ENCODE measurements at regions not wholly inside any gene's neighbourhood (a gene's known extent, or its start where the extent isn't known, plus 50 kb on each side); places are given as distances from the start of the nearest gene placed in this dataset.

- DNase-seq (ENCODE audit: low read depth), result no peak
These were observed 64.9 kb upstream of the POLG start for GRCh38 chr15:89399238-89400115.

DNA sequence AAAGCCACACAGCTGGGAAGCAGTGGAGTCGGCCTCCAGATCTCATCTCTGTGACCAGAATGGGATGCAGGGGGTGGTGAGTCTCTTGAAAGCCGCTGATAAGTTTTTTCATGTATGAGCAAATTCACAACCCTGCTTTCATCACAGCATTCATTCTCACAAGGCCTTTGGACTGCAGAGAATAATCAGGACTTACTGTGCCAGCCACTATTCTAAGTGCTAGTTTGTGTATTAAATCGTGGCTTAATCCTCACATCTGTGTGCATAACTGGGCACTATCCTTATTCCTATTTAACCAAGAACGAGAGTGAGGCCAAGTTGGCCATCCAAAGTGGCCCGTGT lies 64.2 kb upstream of the POLG start:
- DNase-seq (ENCODE audit: low read depth), result no peak

- no peak for DNase-seq (ENCODE audit: low read depth)
These were observed 63.0 kb upstream of the POLG start for GRCh38 chr15:89397653-89398023.

- no peak for DNase-seq (ENCODE audit: low read depth)
These were observed 62.4 kb upstream of the POLG start for GRCh38 chr15:89396723-89397652.

GRCh38 chr15:89395996-89396395 lies 61.4 kb upstream of the POLG start:
- no peak for DNase-seq (ENCODE audit: low read depth)

DNA sequence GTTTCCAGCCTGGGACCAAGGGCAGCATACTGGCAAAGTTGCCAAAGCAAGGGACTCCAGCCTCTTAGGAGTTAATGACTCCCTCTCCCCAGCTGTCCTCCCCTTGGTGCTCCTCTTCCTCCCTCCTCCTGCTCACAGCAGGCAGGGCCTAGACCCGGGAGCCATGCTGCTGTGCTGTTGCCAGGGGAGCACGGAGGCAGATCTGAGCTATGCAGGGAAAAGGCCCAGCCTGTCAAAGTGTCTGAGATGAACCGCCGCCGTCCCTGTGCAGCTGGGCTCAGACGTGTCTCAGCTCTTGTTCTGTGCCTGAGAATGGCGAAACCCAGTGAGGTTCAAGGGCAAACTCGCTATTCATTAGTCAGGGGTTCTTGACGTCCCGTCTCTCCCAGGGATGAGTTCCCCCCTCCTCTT lies 60.8 kb upstream of the POLG start:
- no peak for DNase-seq (ENCODE audit: low read depth)

- DNase-seq (ENCODE audit: low read depth), result no peak
These were observed 60.4 kb upstream of the POLG start for GRCh38 chr15:89395031-89395430.

DNA sequence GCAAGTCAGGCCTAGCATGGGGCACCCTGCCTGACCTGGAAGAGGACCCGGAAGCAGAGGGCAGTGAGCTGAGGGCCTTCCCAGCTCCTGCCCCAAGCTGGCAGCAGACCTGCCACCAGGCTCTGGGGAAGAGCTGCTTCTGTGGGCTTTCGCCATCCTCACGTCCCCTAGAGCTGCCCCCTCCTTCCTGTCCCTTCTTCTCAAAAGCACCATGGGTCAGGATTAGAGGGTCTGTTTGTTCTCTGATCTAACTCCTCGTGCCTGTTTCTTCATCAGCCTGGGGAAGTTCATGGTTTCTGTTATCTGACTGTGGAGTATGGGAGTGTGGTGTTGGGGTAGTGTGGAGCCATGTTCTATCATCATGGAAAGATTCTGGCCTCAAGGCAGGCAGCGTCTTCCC lies 58.4 kb upstream of the POLG start:
- no peak for DNase-seq (ENCODE audit: low read depth)

DNA sequence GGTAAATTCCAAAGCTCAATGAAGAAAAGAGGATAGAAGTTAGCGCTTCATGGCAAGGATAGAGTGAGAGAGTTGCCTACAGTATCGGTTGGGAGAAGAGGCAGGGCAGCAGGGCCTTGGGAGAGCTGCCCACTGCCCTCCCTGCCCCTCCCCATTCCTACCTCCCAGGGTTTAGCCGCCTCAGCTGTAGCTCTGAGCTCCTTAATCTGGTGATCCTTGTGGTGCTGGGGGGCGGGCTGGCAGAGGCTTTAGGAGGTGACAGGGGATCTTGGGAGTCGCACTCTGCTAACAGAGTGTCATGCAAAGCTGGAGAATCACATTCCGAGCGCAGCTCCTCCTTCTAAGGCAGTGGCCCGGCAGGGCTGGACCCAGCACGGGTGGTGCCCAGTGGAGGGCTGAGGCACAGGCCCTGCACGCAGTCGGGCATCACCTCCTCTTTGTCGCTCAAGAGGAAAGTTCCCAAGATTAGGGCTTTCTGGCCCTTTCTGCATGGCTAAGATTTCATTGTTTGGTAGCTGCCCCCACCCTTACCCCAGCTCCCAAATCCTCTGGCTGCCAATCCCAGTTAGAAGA lies 57.1 kb upstream of the POLG start:
- DNase-seq (ENCODE audit: low read depth), result no peak

DNA sequence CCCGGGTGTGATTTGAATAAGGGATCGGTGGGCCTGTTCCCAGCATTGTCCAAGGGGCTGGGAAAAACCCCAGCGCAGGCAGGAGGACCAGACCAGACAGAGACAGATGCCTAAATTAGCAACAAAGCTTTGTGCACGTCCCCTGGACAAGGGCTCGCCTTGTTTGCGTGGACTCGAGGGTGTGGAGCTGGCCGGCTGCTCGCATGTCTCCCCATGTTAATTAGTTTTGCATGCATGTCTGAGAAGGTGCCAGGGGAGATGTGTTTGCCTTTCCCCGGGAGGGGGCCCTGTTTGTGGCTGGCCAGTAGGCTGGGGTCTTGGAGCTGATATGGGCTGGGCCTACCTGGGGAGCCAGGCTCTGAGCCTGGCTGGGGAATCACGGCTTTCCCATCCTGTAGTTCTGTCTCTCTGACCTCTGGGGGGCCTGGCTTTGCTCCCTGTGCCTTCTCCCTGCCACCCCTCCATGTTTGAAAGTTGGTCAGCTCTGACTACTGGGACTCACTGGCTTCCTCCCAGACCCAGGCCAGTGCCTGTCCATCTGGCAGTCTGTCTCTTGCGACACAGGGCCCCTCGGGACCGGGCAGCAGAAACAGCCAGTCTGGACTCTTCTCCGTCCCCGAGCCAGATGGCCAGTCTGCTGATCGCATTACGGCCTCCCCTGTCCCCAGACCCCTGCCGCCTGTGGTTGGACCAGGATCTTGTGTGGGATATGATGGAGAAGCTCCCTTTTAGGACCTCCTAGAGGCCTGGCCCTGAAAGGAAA lies 55.4 kb upstream of the POLG start:
- DNase-seq (ENCODE audit: low read depth), result no peak

DNA sequence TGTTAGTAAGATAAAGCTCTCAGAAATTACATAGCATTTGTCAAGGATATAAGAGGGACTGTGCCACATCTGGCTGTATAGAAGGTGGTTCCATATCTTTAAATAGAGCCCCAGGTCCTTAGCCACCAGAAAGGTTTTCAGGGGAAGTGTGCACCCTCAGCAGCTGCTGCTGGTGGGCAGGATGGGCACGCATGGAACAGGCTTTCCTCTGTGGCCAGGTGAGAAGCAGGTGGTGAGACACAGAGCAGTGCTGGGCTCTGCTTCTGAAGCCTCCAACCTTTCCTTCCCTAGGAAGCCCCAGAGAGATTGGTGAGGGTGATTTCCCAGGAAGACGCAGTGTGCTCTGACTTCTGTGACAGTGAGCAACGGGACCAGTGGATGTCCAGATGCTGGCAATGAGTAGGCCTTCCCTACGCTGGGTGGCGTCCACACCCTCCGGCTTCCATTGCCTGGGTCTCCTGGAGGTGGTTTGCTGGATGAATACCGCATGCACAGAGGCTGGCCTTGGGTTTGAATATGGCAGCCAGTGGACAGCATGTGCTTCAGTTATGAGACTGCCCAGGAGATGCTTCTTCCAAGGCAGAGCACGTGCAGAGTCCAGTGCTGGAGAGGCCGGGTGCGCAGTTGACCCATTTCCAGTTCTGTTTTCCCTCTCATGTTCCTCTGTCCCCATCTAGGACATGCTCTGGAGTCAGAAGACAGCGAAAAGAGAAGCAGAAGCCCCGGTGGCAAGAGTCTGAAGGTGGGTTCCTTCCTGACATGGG lies 52.7 kb upstream of the POLG start:
- DNase-seq (ENCODE audit: low read depth), result no peak

GRCh38 chr15:89385596-89386331 lies 51.1 kb upstream of the POLG start:
- no peak for DNase-seq (ENCODE audit: low read depth)
